ENCODE measurements at regions not wholly inside any gene's neighbourhood (a gene's known extent, or its start where the extent isn't known, plus 50 kb on each side); places are given as distances from the start of the nearest gene placed in this dataset.
"Not testable (repeated sequence)": the region's sequence is repeated elsewhere in the genome, so short reads cannot be mapped to it uniquely, and the experiment has no call there.

DNA sequence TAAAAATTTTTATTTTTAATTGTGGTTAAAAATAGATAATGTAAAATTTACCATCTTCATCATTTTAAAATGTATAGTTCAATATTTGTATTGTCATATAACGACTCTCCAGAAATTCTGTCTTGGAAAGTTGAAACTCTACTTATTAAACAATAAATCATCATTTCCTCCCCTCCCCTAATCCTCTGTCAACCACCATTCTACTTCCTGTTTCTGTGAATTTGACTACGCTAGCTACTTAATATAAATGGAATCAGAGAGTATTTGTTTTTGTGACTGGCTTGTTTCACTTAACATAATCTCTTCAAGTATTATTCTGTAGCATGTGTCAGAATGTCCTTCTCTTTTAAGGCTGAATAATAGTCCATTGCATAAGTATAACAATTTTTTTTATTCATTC, 729.0 kb upstream of the AADAT start:
- DNase-seq (ENCODE audit: low read depth): no peak

DNA sequence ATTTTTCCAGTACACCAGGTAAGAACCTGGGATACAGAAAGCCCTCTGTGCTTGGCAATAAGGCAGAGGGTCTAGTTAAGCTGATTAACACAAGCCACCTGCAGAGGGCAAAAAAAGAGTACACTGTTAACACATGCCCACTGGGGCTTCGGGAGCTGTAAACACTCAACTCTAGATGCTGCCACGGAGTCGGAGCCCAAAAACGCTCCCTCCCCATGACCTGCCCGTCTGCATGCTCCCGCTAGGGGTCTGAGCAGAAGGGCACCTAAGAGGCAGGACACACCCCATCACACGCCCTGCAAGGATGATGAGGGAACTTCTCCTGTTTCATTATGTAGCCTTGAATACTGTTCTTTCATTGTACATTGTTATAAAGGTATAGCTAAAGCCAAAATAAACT, 715.6 kb upstream of the AADAT start:
- in situ Hi-C loops (cut with HindIII; ENCODE audit: low pct_unique_long_range_greater_than_20kb, low sequenced_read_pairs): no loop called here
- DNase-seq (ENCODE audit: low read depth): no peak

More for the DNA sequence above, 729.0 kb upstream of the AADAT start:
- in situ Hi-C loops (cut with HindIII; ENCODE audit: low pct_unique_long_range_greater_than_20kb, low sequenced_read_pairs): no loop called here

DNA sequence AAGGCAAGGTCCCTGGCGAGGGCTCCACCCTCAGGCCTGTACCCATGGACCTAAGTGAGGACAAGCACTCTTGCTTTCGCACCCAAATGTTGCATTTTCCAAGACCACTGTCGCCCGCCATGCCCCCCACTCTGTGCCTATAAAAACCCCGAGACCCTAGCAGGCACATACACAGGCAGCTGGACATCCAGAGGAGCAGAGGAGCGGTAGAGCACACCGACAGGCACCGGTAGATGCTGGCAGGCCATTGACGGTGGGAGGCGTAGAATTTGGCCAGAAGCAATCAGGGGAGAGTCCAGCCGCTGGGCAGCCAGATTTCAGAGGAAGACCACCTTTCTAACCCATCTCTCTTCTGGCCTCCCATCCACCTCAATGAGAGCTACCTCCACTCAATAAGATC, 715.2 kb upstream of the AADAT start:
- DNase-seq (ENCODE audit: low read depth): no peak

DNA sequence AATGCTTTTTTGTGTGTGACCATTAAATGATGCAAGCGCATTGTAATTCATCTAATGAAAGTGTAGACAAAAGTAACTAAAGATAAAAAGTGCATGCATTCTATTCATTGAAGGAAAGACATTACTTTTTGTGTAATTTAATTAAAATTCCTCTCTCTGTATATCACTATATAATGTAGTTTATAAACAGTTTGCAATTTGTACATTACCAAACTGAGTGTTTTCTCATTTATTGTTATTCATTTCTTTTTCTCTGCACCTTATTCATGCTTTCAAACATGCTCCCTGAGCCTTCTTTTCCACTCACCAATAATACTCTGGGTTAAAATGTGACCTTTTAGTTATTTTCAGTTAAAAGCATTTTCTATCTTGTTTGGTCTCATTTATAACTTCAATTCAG, 713.7 kb upstream of the AADAT start:
- no peak for DNase-seq (ENCODE audit: low read depth)
- in situ Hi-C loops (cut with HindIII; ENCODE audit: low pct_unique_long_range_greater_than_20kb, low sequenced_read_pairs): no loop called here

More for the DNA sequence above, 715.2 kb upstream of the AADAT start:
- in situ Hi-C loops (cut with HindIII; ENCODE audit: low pct_unique_long_range_greater_than_20kb, low sequenced_read_pairs): no loop called here

DNA sequence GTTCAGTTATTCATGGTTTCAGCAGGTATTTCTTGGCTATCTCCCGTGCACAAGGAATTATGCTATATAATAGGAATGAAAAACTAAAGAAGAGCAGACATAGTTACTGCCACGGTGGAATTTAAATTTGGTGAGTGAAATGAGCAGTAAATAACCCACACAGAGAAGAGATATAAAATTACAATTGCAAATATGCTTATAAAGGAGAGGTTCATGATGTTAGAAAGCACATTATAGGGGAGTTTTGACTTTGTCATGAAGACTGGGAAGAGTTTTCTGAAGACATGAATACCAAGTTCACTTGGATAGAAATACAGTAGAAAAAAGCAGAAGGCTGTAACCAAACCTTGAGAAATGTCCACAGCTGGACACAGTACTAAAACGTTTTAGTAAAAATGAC, 712.0 kb upstream of the AADAT start:
- in situ Hi-C loops (cut with HindIII; ENCODE audit: low pct_unique_long_range_greater_than_20kb, low sequenced_read_pairs): no loop called here
- DNase-seq (ENCODE audit: low read depth): no peak

DNA sequence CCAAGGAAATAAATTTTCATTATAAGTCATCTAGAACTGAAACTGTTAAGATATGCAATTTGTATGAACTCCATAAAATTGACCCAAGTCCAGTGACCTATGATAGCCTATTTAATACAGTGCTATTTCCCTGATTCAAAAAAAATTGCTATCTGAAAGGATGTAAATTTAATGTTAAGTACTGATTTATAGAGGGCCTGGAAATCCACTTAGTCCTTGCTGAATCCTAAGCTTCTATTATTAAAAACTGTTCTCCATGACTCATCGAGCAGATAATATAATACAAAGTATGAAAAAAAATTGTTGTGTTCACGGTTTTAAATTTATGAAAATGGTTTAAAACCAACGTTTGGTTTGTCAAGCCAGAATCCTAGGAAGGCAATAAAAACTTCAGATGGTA, 704.8 kb upstream of the AADAT start:
- DNase-seq (ENCODE audit: low read depth): no peak
- in situ Hi-C loops (cut with HindIII; ENCODE audit: low pct_unique_long_range_greater_than_20kb, low sequenced_read_pairs): no loop called here

DNA sequence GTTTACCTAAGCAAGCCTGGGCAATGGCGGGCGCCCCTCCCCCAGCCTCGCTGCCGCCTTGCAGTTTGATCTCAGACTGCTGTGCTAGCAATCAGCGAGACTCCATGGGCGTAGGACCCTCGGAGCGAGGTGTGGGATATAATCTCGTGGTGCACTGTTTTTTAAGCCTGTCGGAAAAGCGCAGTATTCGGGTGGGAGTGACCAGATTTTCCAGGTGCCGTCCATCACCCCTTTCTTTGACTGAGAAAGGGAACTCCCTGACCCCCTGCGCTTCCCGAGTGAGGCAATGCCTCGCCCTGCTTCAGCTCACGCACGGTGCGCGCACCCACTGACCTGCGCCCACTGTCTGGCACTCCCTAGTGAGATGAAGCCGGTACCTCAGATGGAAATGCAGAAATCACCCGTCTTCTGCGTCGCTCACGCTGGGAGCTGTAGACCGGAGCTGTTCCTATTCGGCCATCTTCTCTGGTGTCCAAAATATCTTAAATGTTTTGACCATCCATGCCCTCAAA, 698.8 kb upstream of the AADAT start:
- DNase-seq (ENCODE audit: low read depth); in situ Hi-C loops (cut with HindIII; ENCODE audit: low pct_unique_long_range_greater_than_20kb, low sequenced_read_pairs): not testable (repeated sequence)

DNA sequence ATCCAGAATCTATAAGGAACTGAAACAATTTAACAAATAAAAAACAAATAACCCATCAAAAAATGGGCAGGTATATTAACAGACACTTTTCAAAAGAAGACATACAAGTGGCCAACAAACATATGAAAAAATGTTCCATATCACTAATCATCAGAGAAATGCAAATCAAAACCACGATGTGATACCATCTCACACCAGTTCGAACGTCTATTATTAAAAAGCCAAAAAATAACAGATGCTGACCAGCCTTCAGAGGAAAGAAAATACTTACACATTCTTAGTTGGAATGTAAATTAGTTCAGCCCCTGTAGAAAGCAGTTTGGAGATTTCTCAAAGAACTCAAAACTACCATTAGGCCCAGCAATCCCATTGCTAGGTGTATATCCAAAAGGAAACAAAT, 687.9 kb upstream of the AADAT start:
- no peak for DNase-seq (ENCODE audit: low read depth)
- in situ Hi-C loops (cut with HindIII; ENCODE audit: low pct_unique_long_range_greater_than_20kb, low sequenced_read_pairs): no loop called here

DNA sequence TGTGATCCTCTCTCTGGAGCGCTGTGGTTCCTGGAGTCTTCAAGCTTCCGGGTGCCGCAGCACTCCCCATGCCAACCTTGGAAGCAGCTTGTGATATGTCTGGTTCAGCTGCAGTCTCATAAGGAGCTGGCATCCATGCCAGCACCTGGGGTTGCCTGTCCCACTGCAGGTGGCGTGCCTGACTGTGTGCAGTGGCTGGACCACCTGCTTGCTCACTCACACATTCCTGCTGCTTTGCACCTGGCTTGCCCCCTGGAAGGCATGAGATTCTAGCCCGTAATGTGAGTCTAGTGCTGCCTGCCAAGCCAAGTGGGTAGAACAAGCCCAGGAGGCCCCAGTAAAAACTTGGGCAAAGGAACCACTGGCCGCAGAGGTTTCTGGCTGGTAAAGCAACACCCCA, 687.2 kb upstream of the AADAT start:
- in situ Hi-C loops (cut with HindIII; ENCODE audit: low pct_unique_long_range_greater_than_20kb, low sequenced_read_pairs): no loop called here
- no peak for DNase-seq (ENCODE audit: low read depth)

DNA sequence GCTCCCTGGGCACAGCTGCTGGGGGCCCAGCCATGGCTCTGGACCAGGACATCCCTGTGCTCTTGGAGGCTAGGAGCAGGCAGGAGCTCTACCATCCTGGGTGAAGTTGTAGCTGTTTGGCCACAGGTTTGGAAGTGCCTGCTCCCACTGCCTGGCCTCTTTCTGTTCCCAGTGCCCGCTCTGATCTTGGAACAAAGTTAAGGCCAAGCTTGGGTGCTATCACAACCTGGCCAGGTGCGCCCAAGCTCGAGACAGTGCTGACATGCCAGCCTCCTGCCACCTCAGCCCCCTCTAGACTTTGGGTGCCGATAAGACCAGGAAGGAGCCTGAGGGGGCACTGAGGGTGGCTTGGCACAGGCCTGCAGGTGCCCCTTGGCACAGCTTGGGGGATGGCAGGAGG, 686.1 kb upstream of the AADAT start:
- no peak for DNase-seq (ENCODE audit: low read depth)
- in situ Hi-C loops (cut with HindIII; ENCODE audit: low pct_unique_long_range_greater_than_20kb, low sequenced_read_pairs): no loop called here

DNA sequence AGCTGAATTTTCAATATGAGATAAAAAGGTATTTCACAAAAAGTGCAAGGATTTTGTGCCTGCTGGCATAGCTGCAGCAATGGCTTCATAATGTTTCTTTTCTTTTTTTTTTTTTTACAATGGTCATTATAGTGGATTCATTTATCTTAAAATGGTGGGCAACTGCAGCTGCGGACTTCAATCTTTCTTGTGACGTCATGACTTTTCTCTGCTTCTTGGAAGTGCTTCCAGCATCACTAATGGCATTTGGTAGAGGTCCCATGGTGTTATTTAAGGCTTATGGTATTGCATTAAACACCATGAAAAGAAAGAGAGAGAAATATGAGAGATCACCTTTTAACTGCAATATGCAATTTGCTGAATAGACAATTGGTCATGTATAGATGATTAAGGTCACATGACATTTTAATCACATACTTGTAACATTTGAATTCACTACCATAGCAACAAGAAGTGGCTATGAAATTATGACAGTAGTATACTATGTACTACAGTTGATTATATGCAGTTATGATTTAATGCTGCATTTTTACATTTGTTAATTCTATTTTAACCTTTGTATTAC, 684.0 kb upstream of the AADAT start:
- in situ Hi-C loops (cut with HindIII; ENCODE audit: low pct_unique_long_range_greater_than_20kb, low sequenced_read_pairs): no loop called here
- no peak for DNase-seq (ENCODE audit: low read depth)

DNA sequence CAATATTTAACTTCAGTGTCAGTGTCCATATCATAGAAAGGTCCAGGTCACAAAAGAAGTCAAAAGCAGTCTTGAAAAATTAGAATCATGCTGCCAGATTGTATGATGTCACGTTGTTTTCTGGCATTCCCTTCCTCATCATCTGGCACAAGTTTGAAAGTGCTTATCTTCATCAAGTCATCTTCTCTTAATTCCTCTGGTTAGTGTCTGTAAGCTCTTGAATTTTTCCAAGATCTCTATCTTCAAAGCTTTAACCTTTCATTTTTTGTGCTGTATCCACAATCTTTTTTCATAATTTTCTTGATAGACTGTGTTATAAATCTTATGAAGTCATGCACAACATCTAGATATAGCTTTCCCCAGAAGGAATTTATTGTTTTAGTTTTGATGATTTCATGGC, 682.7 kb upstream of the AADAT start:
- in situ Hi-C loops (cut with HindIII; ENCODE audit: low pct_unique_long_range_greater_than_20kb, low sequenced_read_pairs): no loop called here

DNA sequence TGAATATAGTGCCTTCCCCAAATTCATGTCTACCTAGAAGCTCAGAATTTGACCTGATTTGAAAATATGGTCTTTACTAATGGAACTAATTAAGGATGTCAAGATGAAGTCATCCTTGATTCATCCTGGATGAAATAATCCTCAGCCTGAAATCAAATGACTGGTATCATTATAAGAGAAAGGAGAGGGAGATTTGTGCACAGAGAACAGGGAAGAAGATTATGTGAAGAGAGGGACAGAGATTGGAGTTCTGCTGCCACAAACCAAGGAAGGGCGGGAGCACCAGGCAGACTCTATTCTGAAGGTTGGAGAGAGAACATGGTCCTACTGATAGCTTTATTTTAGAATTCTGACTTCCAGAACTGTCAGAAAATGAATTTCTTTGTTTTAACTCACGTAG, 680.9 kb upstream of the AADAT start:
- in situ Hi-C loops (cut with HindIII; ENCODE audit: low pct_unique_long_range_greater_than_20kb, low sequenced_read_pairs): no loop called here
- DNase-seq (ENCODE audit: low read depth): no peak

More for the DNA sequence above, 682.7 kb upstream of the AADAT start:
- DNase-seq (ENCODE audit: low read depth): no peak

DNA sequence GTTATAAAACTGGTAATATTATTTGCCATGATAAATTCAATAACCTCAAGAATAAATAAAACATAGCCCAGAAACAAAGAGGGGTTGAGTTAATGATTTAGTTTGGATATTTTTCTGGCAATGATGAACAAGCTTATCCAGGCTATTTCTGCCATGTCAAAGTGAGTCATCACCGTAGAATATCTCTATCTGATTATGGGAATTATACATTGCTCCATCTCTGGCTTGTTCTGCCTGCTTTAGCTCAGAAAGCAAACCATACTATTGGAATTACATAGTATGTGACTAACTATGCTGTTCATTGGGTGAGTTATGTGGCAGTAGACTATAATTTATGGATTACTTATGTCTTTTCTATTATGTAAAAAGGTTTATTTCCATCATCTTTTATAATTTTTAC, 680.1 kb upstream of the AADAT start:
- DNase-seq (ENCODE audit: low read depth): no peak
- in situ Hi-C loops (cut with HindIII; ENCODE audit: low pct_unique_long_range_greater_than_20kb, low sequenced_read_pairs): no loop called here

DNA sequence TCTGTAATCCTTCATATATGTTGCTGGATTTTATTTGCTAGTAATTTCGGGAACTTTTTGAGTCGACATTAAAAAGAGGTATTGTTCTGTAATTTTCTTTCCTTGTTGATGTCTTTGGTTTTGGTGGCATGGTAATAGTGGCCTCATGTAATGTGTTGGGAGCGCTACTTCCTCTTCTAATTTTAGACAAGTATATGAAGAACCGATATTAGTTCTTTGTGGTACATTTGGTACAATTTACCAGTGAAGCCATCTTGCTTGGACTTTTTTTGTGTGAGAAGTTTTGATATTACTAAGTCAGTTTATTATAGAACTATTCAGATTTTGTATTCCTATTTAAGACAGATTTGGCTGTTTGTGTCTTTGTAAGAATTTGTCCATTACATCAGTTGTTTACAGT, 669.2 kb upstream of the AADAT start:
- in situ Hi-C loops (cut with HindIII; ENCODE audit: low pct_unique_long_range_greater_than_20kb, low sequenced_read_pairs): no loop called here
- DNase-seq (ENCODE audit: low read depth): no peak

DNA sequence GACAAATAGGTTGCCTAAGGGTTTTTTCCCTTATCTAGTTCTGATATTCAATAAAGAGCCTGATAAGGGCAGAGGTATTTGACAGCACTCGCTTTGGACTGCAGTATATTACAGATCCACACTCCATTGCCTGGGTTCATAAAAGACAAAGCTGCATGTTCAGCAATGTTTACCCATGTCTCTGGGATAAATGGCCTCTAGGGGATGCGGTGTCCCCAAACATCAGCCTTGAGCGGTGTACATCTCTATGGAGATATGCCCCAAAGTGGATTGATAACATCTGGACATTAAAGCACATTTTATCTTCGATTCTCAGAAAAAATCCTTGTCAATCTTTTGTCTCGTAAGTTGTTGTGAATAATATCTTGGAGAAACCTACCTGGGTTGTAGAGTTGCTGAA, 660.8 kb upstream of the AADAT start:
- DNase-seq (ENCODE audit: low read depth): no peak

DNA sequence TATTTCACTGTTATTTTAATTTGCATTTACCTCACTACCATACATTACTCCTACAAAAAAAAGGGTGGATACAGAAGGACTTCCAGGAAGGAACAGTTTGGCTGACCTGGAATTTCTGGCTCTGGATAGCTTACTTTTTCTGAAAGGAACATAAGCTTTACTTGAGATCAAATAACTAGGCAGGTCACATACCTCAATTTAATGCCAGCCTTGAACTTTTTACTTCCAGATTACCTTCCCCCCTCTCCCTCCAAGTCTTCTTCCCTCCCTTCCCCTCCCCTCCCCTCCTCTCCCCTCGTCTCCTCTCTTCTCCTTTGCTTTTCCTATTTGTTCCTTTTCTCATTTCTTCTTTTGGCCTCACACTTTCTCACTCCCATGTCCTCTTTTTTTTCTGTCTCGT, 659.2 kb upstream of the AADAT start:
- no peak for DNase-seq (ENCODE audit: low read depth)
- in situ Hi-C loops (cut with HindIII; ENCODE audit: low pct_unique_long_range_greater_than_20kb, low sequenced_read_pairs): no loop called here

More for the DNA sequence above, 660.8 kb upstream of the AADAT start:
- in situ Hi-C loops (cut with HindIII; ENCODE audit: low pct_unique_long_range_greater_than_20kb, low sequenced_read_pairs): no loop called here

DNA sequence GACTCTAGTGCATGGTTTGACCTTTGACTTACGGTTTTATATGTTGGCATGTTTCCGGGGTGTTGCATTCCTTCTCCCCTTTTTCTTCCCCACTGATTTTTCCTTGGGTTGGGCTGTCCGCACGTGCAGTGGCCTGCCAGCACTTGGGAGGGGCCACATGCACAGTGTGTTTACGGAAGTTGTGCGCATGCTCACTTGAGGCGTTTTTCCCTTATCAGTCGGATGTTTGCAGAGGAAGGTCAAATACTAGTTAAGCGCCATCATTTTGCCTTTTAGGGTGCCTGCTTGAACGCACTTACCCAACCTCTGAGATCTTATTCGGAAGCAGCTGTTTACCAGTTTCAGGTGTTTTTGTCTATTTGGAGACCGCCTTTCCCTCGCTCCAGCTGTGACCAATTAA, 653.9 kb upstream of the AADAT start:
- DNase-seq (ENCODE audit: low read depth): no peak
- in situ Hi-C loops (cut with HindIII; ENCODE audit: low pct_unique_long_range_greater_than_20kb, low sequenced_read_pairs): no loop called here

DNA sequence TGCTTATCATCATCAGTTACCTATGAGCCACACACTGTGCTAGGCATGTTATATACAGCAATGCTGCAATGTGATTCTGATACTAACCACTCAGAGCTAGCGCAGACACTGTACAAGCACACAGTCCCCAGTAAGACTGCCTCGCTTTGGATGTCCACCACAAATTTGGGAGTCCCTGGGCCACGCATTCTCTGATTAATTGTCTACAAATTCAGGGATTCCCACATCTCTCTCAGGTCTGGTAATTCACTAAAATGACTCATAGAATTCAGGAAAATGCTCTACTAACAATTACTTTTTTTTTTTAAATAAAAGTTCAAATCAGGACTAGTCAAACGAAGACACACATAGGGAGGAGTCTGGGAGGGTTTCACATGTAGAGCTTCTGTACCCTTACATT, 652.1 kb upstream of the AADAT start:
- DNase-seq (ENCODE audit: low read depth): no peak
- in situ Hi-C loops (cut with HindIII; ENCODE audit: low pct_unique_long_range_greater_than_20kb, low sequenced_read_pairs): no loop called here

DNA sequence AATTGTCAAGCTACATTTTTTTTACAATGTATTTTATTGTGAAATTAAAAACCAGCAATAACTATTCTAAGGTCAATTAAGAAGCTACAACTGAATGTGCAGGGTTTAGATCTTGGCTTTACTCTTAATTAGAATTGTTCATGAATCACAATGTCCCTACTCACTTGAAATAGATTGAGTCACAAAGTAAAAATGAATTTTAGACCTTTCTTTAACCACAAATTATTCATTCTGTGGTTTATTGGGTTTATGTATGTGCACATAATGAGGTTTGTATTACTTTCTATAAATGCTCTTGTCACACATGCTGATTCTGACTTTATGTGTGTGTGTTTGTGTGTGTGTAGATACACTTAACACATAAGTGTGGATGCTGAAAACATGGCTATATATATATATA, 647.0 kb upstream of the AADAT start:
- in situ Hi-C loops (cut with HindIII; ENCODE audit: low pct_unique_long_range_greater_than_20kb, low sequenced_read_pairs): no loop called here
- DNase-seq (ENCODE audit: low read depth): no peak

DNA sequence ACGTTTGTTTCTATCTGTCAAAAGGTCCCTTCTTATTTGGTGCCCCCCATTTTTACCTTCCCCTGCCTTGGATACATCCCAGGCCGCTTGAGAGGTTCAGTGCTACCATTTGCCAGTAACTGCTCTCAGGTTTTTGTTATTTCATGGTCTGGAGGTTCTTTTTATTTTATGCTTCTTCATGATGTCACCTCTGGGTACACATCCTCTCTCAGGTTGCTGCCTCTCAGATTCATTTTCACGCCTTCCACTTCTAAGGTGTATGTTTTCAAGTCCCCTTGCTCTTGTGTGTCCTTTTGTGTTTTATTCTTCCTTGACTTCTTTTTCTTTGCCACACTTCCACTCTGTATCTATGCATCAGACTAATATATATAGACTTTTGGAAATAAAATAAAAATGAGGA, 640.1 kb upstream of the AADAT start:
- in situ Hi-C loops (cut with HindIII; ENCODE audit: low pct_unique_long_range_greater_than_20kb, low sequenced_read_pairs): no loop called here
- DNase-seq (ENCODE audit: low read depth): no peak

Data from Caki2 (cell line).